ENCODE measurements at regions not wholly inside any gene's neighbourhood (a gene's known extent, or its start where the extent isn't known, plus 50 kb on each side); places are given as distances from the start of the nearest gene placed in this dataset.

DNA sequence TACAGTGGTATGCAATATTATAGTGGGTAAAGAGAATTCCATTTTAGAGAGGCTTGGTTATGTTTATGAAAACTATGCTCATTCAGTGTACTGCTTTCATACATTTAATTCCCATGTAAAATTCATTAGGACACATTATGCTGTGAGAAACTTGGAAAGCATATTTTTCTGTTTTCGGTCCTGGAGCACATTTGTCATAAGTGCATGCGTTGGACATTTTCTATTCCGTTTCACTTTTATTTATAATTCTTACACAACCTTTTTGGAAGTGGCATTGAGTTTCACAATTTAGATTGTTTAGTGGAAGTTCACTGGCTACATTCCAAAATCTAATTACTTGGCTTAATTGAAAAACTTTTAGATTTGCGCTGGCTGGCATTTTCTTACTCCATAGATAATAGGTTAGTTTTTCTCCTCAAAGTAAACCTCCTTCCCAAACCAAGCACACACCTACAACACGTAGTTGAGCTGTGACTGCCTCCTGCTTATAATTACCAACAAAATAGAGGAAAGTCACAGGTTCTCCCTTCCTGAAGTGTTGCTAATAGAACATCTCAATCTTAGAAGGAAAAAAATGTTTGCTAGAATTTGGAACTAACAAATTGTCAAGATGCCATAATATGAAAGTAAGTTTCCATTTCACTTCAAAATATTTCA is 938.5 kb downstream of the TRHDE start:
- no peak for DNase-seq (ENCODE audit: extremely low spot score, unreplicated experiment)
- Mint-ChIP-seq H3K27ac (no peak overlapping the region), H3K9me3 (peaks cover 4% of the 10 kb centered on the region), H3K36me3 (no peaks in the 10 kb centered on the region), H3K4me1 (ENCODE audit: unreplicated experiment) (no peaks in the 10 kb centered on the region), H3K27me3 (no peaks in the 10 kb centered on the region), H3K4me3 (no peak overlapping the region)
- TF ChIP-seq, protein P1, sequence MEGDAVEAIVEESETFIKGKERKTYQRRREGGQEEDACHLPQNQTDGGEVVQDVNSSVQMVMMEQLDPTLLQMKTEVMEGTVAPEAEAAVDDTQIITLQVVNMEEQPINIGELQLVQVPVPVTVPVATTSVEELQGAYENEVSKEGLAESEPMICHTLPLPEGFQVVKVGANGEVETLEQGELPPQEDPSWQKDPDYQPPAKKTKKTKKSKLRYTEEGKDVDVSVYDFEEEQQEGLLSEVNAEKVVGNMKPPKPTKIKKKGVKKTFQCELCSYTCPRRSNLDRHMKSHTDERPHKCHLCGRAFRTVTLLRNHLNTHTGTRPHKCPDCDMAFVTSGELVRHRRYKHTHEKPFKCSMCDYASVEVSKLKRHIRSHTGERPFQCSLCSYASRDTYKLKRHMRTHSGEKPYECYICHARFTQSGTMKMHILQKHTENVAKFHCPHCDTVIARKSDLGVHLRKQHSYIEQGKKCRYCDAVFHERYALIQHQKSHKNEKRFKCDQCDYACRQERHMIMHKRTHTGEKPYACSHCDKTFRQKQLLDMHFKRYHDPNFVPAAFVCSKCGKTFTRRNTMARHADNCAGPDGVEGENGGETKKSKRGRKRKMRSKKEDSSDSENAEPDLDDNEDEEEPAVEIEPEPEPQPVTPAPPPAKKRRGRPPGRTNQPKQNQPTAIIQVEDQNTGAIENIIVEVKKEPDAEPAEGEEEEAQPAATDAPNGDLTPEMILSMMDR (conservative IDR thresholded peaks at IDR 0.05) = no peak

DNA sequence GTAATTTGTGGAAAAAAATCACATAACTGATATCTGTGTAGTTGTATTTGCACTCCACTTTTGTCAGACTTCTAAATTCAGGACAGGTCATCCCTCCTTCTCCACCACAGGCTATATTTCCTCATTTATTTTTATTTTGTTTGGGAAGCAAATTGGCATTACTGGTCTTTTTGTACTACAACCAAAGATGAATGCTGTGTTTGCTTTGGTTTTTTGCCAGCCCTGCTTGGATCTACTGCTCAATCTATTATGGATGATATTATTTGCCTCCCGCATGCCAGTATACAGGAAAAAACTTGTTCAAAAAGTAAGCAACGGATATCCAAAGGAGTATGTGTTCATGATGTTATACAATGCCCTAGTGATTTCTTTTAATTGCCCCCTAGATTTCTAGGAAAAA is 948.8 kb downstream of the TRHDE start:
- H3K36me3 Mint-ChIP-seq = no peaks in the 10 kb centered on the region
- DNase-seq (ENCODE audit: extremely low spot score, unreplicated experiment) = no peak
- H3K4me1 Mint-ChIP-seq (ENCODE audit: unreplicated experiment) = no peaks in the 10 kb centered on the region
- no peaks in the 10 kb centered on the region for H3K9me3 Mint-ChIP-seq
- H3K27me3 Mint-ChIP-seq = no peaks in the 10 kb centered on the region
- no peak overlapping the region for H3K4me3 Mint-ChIP-seq
- TF ChIP-seq, protein P1 (conservative IDR thresholded peaks at IDR 0.05) = no peak
- no peak overlapping the region for H3K27ac Mint-ChIP-seq

GRCh38 chr12:73221398-73221797 is 949.2 kb downstream of the TRHDE start:
- Mint-ChIP-seq H3K27me3 (no peaks in the 10 kb centered on the region), H3K4me3 (no peak overlapping the region), H3K27ac (no peak overlapping the region), H3K9me3 (no peaks in the 10 kb centered on the region), H3K4me1 (ENCODE audit: unreplicated experiment) (no peaks in the 10 kb centered on the region), H3K36me3 (no peaks in the 10 kb centered on the region)
- no peak for DNase-seq (ENCODE audit: extremely low spot score, unreplicated experiment)
- TF ChIP-seq, protein P1 (conservative IDR thresholded peaks at IDR 0.05) = no peak

DNA sequence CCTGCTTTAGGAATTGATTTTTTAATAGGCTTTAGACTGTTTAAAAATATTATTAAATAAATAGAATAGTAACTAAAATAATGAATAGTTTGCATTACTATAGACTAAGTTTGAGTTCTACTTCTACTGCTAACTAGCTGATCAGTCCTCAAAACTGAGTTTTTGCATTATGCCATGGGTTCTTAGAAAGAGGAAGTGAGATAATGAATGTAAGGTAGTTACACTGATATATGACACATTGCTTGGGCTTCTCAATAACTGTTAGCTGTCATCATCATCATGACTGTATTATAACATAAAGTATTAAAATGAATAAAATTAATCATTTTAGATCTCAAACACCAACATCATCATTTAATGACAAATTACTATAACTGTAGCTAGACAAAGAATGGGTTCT is 949.7 kb downstream of the TRHDE start:
- no peaks in the 10 kb centered on the region for H3K9me3 Mint-ChIP-seq
- DNase-seq (ENCODE audit: extremely low spot score, unreplicated experiment) = no peak
- TF ChIP-seq, protein P1 (conservative IDR thresholded peaks at IDR 0.05) = no peak
- H3K27me3 Mint-ChIP-seq = no peaks in the 10 kb centered on the region
- no peaks in the 10 kb centered on the region for H3K36me3 Mint-ChIP-seq
- H3K4me3 Mint-ChIP-seq = no peak overlapping the region
- no peaks in the 10 kb centered on the region for H3K4me1 Mint-ChIP-seq (ENCODE audit: unreplicated experiment)
- H3K27ac Mint-ChIP-seq = no peak overlapping the region

DNA sequence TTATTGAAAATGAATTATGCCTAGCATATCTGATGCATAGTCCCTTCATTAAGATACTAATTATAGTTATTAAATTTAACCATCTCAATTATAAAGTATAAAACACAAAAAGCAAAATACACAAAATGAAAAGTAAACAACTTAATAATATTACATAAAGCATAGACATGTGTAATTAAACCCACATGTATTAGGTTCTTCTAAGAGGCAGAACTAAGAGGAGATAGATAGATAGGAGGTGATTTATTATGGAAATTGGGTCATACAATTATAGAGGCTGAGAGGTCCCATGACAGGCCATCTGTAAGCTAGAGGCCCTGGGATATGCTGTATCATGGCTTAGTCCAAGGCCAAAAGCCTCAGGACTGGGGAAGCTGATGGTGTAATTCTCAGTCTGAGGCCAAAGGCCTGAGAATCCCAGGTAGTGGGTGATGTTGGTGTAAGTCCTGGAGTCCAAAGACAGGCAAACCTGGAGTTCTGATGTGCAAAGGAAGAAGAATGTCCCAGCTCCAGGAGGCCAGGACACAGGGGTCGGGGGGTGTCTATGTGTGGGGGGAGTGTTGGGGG is 953.3 kb downstream of the TRHDE start:
- Mint-ChIP-seq H3K27ac (no peak overlapping the region), H3K9me3 (no peaks in the 10 kb centered on the region), H3K4me1 (ENCODE audit: unreplicated experiment) (no peaks in the 10 kb centered on the region), H3K4me3 (no peak overlapping the region), H3K36me3 (no peaks in the 10 kb centered on the region), H3K27me3 (no peaks in the 10 kb centered on the region)
- DNase-seq (ENCODE audit: extremely low spot score, unreplicated experiment) = no peak
- TF ChIP-seq, protein P1 (conservative IDR thresholded peaks at IDR 0.05) = no peak

Data from type B pancreatic cell (in vitro differentiated cells).